ENCODE measurements at regions not wholly inside any gene's neighbourhood (a gene's known extent, or its start where the extent isn't known, plus 50 kb on each side); places are given as distances from the start of the nearest gene placed in this dataset.

GRCh38 chr9:107856633-107857032, 367.1 kb upstream of the KLF4 start:
- intact Hi-C loops (cut with DNase I), result no loop called here
- TF ChIP-seq EP300 (IDR thresholded peaks at IDR 0.05) (no peak), POLR2AphosphoS5 (IDR thresholded peaks at IDR 0.05) (no peak), CTCF (IDR thresholded peaks at IDR 0.05) (no peak), POLR2A (IDR thresholded peaks at IDR 0.05; ENCODE audit: low read depth) (no peak)
- Histone ChIP-seq H3K4me1 (no peaks in the 10 kb centered on the region), H3K4me3 (no peak overlapping the region), H3K27me3 (no peaks in the 10 kb centered on the region), H3K27ac (replicated peaks in 1 of 4) (no peak overlapping the region), H3K36me3 (no peaks in the 10 kb centered on the region), H3K9me3 (peaks cover 0 to 21% (median 14%) of the 10 kb centered on the region in 4 donors)
- DNase-seq (ENCODE audit: extremely low spot score), result no peak
- 62% methylated on average over 2 of the region's 2 CpGs for WGBS

GRCh38 chr9:107855164-107855563, 365.6 kb upstream of the KLF4 start:
- H3K27me3 ChIP-seq, result no peaks in the 10 kb centered on the region
- H3K9me3 ChIP-seq, result peaks cover 0 to 21% (median 14%) of the 10 kb centered on the region in 4 donors
- no peaks in the 10 kb centered on the region for H3K36me3 ChIP-seq
- no peak for TF ChIP-seq POLR2A (IDR thresholded peaks at IDR 0.05; ENCODE audit: low read depth)
- no peak for TF ChIP-seq EP300 (IDR thresholded peaks at IDR 0.05)
- no peak for TF ChIP-seq CTCF (IDR thresholded peaks at IDR 0.05)
- TF ChIP-seq POLR2AphosphoS5 (IDR thresholded peaks at IDR 0.05), result no peak
- no peak overlapping the region for H3K4me3 ChIP-seq
- no peak overlapping the region for H3K27ac ChIP-seq (replicated peaks in 1 of 4)
- H3K4me1 ChIP-seq, result no peaks in the 10 kb centered on the region
- WGBS, result 100% methylated on average over 1 of the region's 1 CpG
- DNase-seq (ENCODE audit: extremely low spot score), result no peak
- intact Hi-C loops (cut with DNase I), result no loop called here

GRCh38 chr9:107853461-107853860, 363.9 kb upstream of the KLF4 start:
- no peaks in the 10 kb centered on the region for H3K36me3 ChIP-seq
- H3K4me1 ChIP-seq, result peaks cover 0 to under 1% (median under 1%) of the 10 kb centered on the region in 4 donors
- no peak overlapping the region for H3K4me3 ChIP-seq
- no peak overlapping the region for H3K27ac ChIP-seq (replicated peaks in 1 of 4)
- no peak for TF ChIP-seq POLR2AphosphoS5 (IDR thresholded peaks at IDR 0.05)
- TF ChIP-seq CTCF (IDR thresholded peaks at IDR 0.05), result no peak
- no peak for TF ChIP-seq POLR2A (IDR thresholded peaks at IDR 0.05; ENCODE audit: low read depth)
- TF ChIP-seq EP300 (IDR thresholded peaks at IDR 0.05), result no peak
- 84% methylated on average over 6 of the region's 6 CpGs for WGBS
- peaks cover 0 to 20% (median 11%) of the 10 kb centered on the region in 4 donors for H3K9me3 ChIP-seq
- DNase-seq (ENCODE audit: extremely low spot score), result no peak
- H3K27me3 ChIP-seq, result no peaks in the 10 kb centered on the region
- intact Hi-C loops (cut with DNase I), result no loop called here

- DNase-seq (ENCODE audit: extremely low spot score), result no peak
- intact Hi-C loops (cut with DNase I), result no loop called here
These were observed 363.3 kb upstream of the KLF4 start for GRCh38 chr9:107852891-107853290.

More at GRCh38 chr9:107852891-107853290, 363.3 kb upstream of the KLF4 start:
- no peak overlapping the region for H3K4me3 ChIP-seq
- H3K9me3 ChIP-seq, result peaks cover 0 to 20% (median 11%) of the 10 kb centered on the region in 4 donors
- H3K4me1 ChIP-seq, result peaks cover 0 to 6% (median 5%) of the 10 kb centered on the region in 4 donors
- TF ChIP-seq POLR2A (IDR thresholded peaks at IDR 0.05; ENCODE audit: low read depth) (no peak), CTCF (IDR thresholded peaks at IDR 0.05) (no peak), POLR2AphosphoS5 (IDR thresholded peaks at IDR 0.05) (no peak), EP300 (IDR thresholded peaks at IDR 0.05) (no peak)
- no peaks in the 10 kb centered on the region for H3K27me3 ChIP-seq
- H3K27ac ChIP-seq (replicated peaks in 1 of 4), result no peak overlapping the region
- H3K36me3 ChIP-seq, result no peaks in the 10 kb centered on the region
